ENCODE measurements at regions not wholly inside any gene's neighbourhood (a gene's known extent, or its start where the extent isn't known, plus 50 kb on each side); places are given as distances from the start of the nearest gene placed in this dataset.

DNA sequence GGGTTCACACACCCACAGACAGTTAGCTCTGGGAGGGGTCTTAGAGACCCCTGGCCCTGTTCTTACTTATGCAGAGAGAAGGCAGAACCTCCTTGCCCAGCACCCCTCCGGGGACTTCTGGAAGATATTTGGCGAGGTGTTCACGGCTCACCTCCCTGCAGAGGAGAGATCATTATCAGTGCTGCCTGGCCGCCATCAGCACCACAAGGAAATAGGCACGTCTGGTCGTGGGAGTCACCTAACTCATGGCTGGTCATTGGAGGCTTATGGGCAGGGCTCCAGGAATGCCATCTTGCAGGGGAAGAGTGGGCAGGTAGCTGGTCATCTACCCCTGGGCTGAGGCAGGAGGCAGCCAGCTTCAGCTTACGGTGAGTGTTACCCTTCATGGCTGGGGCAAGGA, 189.4 kb downstream of the RPS24 start:
- no peak overlapping the region for H3K27ac ChIP-seq (ENCODE audit: low read depth in 1 of 2, low read length in 1 of 2)
- H3K27me3 ChIP-seq (ENCODE audit: control insufficient read depth in 3 of 3, insufficient read depth in 3 of 3, low read length in 2 of 3), result no peaks in the 10 kb centered on the region
- DNase-seq (no peak), ATAC-seq (ENCODE audit: insufficient read depth, low FRiP score) (no peak)
- H3K4me3 ChIP-seq, result no peak overlapping the region
- H3K9ac ChIP-seq (ENCODE audit: insufficient read depth in 1 of 2, low read length in 2 of 2), result no peak overlapping the region
- peaks cover 0 to 10% (median 2%) of the 10 kb centered on the region in 5 donors for H3K4me1 ChIP-seq (ENCODE audit: control insufficient read depth in 5 of 5, insufficient read depth in 5 of 5, low read length in 5 of 5)
- WGBS, 2 donors, result 78 to 83% methylated on average over 7 of the region's 7 CpGs
- no peaks in the 10 kb centered on the region for H3K9me3 ChIP-seq (ENCODE audit: control insufficient read depth in 4 of 4, insufficient read depth in 3 of 4, low read length in 3 of 4)
- H3K36me3 ChIP-seq (ENCODE audit: control insufficient read depth in 4 of 4, insufficient read depth in 4 of 4, low read length in 4 of 4), result no peaks in the 10 kb centered on the region
- no peak for TF ChIP-seq CTCF (IDR thresholded peaks at IDR 0.05; ENCODE audit: control extremely low read depth, extremely low read depth)

- ATAC-seq (ENCODE audit: insufficient read depth, low FRiP score) (no peak), DNase-seq (no peak)
- H3K27ac ChIP-seq (ENCODE audit: low read depth in 1 of 2, low read length in 1 of 2), result no peak overlapping the region
- H3K9me3 ChIP-seq (ENCODE audit: control insufficient read depth in 4 of 4, insufficient read depth in 3 of 4, low read length in 3 of 4), result no peaks in the 10 kb centered on the region
- H3K4me3 ChIP-seq, result no peak overlapping the region
- H3K36me3 ChIP-seq (ENCODE audit: control insufficient read depth in 4 of 4, insufficient read depth in 4 of 4, low read length in 4 of 4), result no peaks in the 10 kb centered on the region
- TF ChIP-seq CTCF (IDR thresholded peaks at IDR 0.05; ENCODE audit: control extremely low read depth, extremely low read depth), result no peak
- no peaks in the 10 kb centered on the region for H3K27me3 ChIP-seq (ENCODE audit: control insufficient read depth in 3 of 3, insufficient read depth in 3 of 3, low read length in 2 of 3)
- peaks cover 0 to 4% (median 0%) of the 10 kb centered on the region in 5 donors for H3K4me1 ChIP-seq (ENCODE audit: control insufficient read depth in 5 of 5, insufficient read depth in 5 of 5, low read length in 5 of 5)
- WGBS, 2 donors, result 90 to 95% methylated on average over 6 of the region's 6 CpGs
- no peak overlapping the region for H3K9ac ChIP-seq (ENCODE audit: insufficient read depth in 1 of 2, low read length in 2 of 2)
Measured at GRCh38 chr10:78224602-78225001, 190.9 kb downstream of the RPS24 start.

DNA sequence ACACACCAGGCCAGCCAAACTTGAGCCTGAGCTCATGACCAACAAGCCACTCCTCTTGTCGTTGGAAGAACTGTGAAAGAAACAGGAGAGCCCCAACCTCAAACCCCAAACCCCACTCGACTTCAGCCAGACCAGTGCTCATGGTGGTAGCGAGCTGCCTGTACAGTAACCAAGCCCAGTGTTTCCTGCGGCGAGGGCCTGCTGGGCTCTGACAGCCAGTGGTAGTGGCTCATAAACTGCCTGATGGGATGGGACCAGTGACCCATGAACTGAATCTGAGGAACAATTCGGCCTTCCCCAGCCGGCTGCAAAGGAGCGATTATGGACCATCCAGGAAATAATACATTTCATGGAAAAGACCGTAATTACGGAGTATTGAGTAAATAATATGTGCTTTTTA, 191.9 kb downstream of the RPS24 start:
- no peaks in the 10 kb centered on the region for H3K27me3 ChIP-seq (ENCODE audit: control insufficient read depth in 3 of 3, insufficient read depth in 3 of 3, low read length in 2 of 3)
- peaks cover 0 to 4% (median 0%) of the 10 kb centered on the region in 5 donors for H3K4me1 ChIP-seq (ENCODE audit: control insufficient read depth in 5 of 5, insufficient read depth in 5 of 5, low read length in 5 of 5)
- no peaks in the 10 kb centered on the region for H3K9me3 ChIP-seq (ENCODE audit: control insufficient read depth in 4 of 4, insufficient read depth in 3 of 4, low read length in 3 of 4)
- H3K9ac ChIP-seq (ENCODE audit: insufficient read depth in 1 of 2, low read length in 2 of 2), result no peak overlapping the region
- DNase-seq, result no peak
- no peak for TF ChIP-seq CTCF (IDR thresholded peaks at IDR 0.05; ENCODE audit: control extremely low read depth, extremely low read depth)
- no peak overlapping the region for H3K27ac ChIP-seq (ENCODE audit: low read depth in 1 of 2, low read length in 1 of 2)
- ATAC-seq (ENCODE audit: insufficient read depth, low FRiP score), result no peak
- WGBS, 2 donors, result 95% methylated on average over 10 of the region's 10 CpGs
- H3K4me3 ChIP-seq, result no peak overlapping the region
- H3K36me3 ChIP-seq (ENCODE audit: control insufficient read depth in 4 of 4, insufficient read depth in 4 of 4, low read length in 4 of 4), result no peaks in the 10 kb centered on the region

GRCh38 chr10:78229489-78229888, 195.8 kb downstream of the RPS24 start:
- 93 to 95% methylated on average over 9 of the region's 9 CpGs for WGBS, 2 donors
- no peaks in the 10 kb centered on the region for H3K9me3 ChIP-seq (ENCODE audit: control insufficient read depth in 4 of 4, insufficient read depth in 3 of 4, low read length in 3 of 4)
- no peaks in the 10 kb centered on the region for H3K27me3 ChIP-seq (ENCODE audit: control insufficient read depth in 3 of 3, insufficient read depth in 3 of 3, low read length in 2 of 3)
- H3K36me3 ChIP-seq (ENCODE audit: control insufficient read depth in 4 of 4, insufficient read depth in 4 of 4, low read length in 4 of 4), result no peaks in the 10 kb centered on the region
- no peak overlapping the region for H3K9ac ChIP-seq (ENCODE audit: insufficient read depth in 1 of 2, low read length in 2 of 2)
- no peak overlapping the region for H3K27ac ChIP-seq (ENCODE audit: low read depth in 1 of 2, low read length in 1 of 2)
- H3K4me1 ChIP-seq (ENCODE audit: control insufficient read depth in 5 of 5, insufficient read depth in 5 of 5, low read length in 5 of 5), result peaks cover 0 to 4% (median 0%) of the 10 kb centered on the region in 5 donors
- no peak overlapping the region for H3K4me3 ChIP-seq
- ATAC-seq (ENCODE audit: insufficient read depth, low FRiP score) (no peak), DNase-seq (no peak)
- no peak for TF ChIP-seq CTCF (IDR thresholded peaks at IDR 0.05; ENCODE audit: control extremely low read depth, extremely low read depth)

All from lung (tissue), 11 donors.